Subcutaneous abdominal adipose tissue (tissue), 5 donors: ENCODE measurements at regions not wholly inside any gene's neighbourhood (a gene's known extent, or its start where the extent isn't known, plus 50 kb on each side); places are given as distances from the start of the nearest gene placed in this dataset.

Source experiments
- H3K27ac ChIP-seq: one replicate; pipeline ENCODE4 v1.7.0; 2013; ENCODE audit warnings: low read depth, mild to moderate bottlenecking, inconsistent platforms, low read length, moderate library complexity
- H3K27me3 ChIP-seq, 5 donors: one replicate each; pipeline ENCODE4 v1.7.0; 2013; ENCODE audit warnings: low read length in 5 of 5, inconsistent platforms in 1 of 5; ENCODE audit not compliant: control insufficient read depth in 5 of 5, insufficient read depth in 4 of 5
- H3K36me3 ChIP-seq, 5 donors: one replicate each; pipeline ENCODE4 v1.7.0; 2013; ENCODE audit warnings: low read length in 5 of 5; ENCODE audit not compliant: control insufficient read depth in 5 of 5, insufficient read depth in 5 of 5
- H3K4me1 ChIP-seq, 5 donors: one replicate each; pipeline ENCODE4 v1.7.0; 2013; ENCODE audit warnings: low read length in 5 of 5, mild to moderate bottlenecking in 3 of 5, moderate library complexity in 1 of 5; ENCODE audit not compliant: control insufficient read depth in 5 of 5, insufficient read depth in 5 of 5
- H3K4me3 ChIP-seq, 5 donors: one replicate each; pipeline ENCODE4 v1.7.0; 2013; ENCODE audit warnings: low read length in 5 of 5, low read depth in 1 of 5
- H3K9ac ChIP-seq, 5 donors: one replicate each; pipeline ENCODE4 v1.7.0; 2013; ENCODE audit warnings: low read length in 5 of 5, mild to moderate bottlenecking in 4 of 5, moderate library complexity in 3 of 5
- H3K9me3 ChIP-seq, 5 donors: one replicate each; pipeline ENCODE4 v1.7.0; 2013; ENCODE audit warnings: low read length in 5 of 5; ENCODE audit not compliant: control insufficient read depth in 5 of 5
- donor health status: healthy.
- donor health status: healthy.
- donor health status: healthy.
- donor health status: healthy.
- donor health status: healthy.

- H3K4me1 ChIP-seq: peaks cover 0 to 5% (median 0%) of the 10 kb centered on the region in 5 donors
- H3K27ac ChIP-seq: no peak overlapping the region
- H3K9me3 ChIP-seq: no peaks in the 10 kb centered on the region
- H3K27me3 ChIP-seq: no peaks in the 10 kb centered on the region
- no peak overlapping the region for H3K4me3 ChIP-seq
- H3K36me3 ChIP-seq: no peaks in the 10 kb centered on the region
- H3K9ac ChIP-seq: no peak overlapping the region
Measured at GRCh38 chr2:234773129-234773528, 178.7 kb upstream of the SH3BP4 start.

- Histone ChIP-seq H3K4me1 (peaks cover 0 to 5% (median 0%) of the 10 kb centered on the region in 5 donors), H3K9ac (no peak overlapping the region), H3K27me3 (no peaks in the 10 kb centered on the region), H3K4me3 (no peak overlapping the region), H3K36me3 (no peaks in the 10 kb centered on the region), H3K27ac (no peak overlapping the region), H3K9me3 (no peaks in the 10 kb centered on the region)
Measured at GRCh38 chr2:234772733-234773060, 179.1 kb upstream of the SH3BP4 start.

- Histone ChIP-seq H3K9me3 (no peaks in the 10 kb centered on the region), H3K9ac (no peak overlapping the region), H3K27ac (no peak overlapping the region), H3K36me3 (no peaks in the 10 kb centered on the region), H3K4me1 (peaks cover 0 to 5% (median 0%) of the 10 kb centered on the region in 5 donors), H3K4me3 (no peak overlapping the region), H3K27me3 (no peaks in the 10 kb centered on the region)
Measured at GRCh38 chr2:234771980-234772732, 179.7 kb upstream of the SH3BP4 start.

GRCh38 chr2:234771176-234771575, 180.6 kb upstream of the SH3BP4 start:
- Histone ChIP-seq H3K27me3 (no peaks in the 10 kb centered on the region), H3K4me1 (peaks cover 0 to 5% (median 0%) of the 10 kb centered on the region in 5 donors), H3K9me3 (no peaks in the 10 kb centered on the region), H3K4me3 (no peak overlapping the region), H3K9ac (no peak overlapping the region), H3K36me3 (no peaks in the 10 kb centered on the region), H3K27ac (no peak overlapping the region)

GRCh38 chr2:234770715-234771141, 181.1 kb upstream of the SH3BP4 start:
- no peak overlapping the region for H3K4me3 ChIP-seq
- H3K9me3 ChIP-seq: no peaks in the 10 kb centered on the region
- H3K9ac ChIP-seq: no peak overlapping the region
- no peak overlapping the region for H3K27ac ChIP-seq
- peaks cover 0 to 5% (median 0%) of the 10 kb centered on the region in 5 donors for H3K4me1 ChIP-seq
- H3K27me3 ChIP-seq: no peaks in the 10 kb centered on the region
- H3K36me3 ChIP-seq: no peaks in the 10 kb centered on the region

GRCh38 chr2:234770031-234770506, 181.7 kb upstream of the SH3BP4 start:
- no peak overlapping the region for H3K4me3 ChIP-seq
- H3K27me3 ChIP-seq: no peaks in the 10 kb centered on the region
- peaks cover 0 to 5% (median 0%) of the 10 kb centered on the region in 5 donors for H3K4me1 ChIP-seq
- no peak overlapping the region for H3K27ac ChIP-seq
- H3K9ac ChIP-seq: no peak overlapping the region
- H3K9me3 ChIP-seq: no peaks in the 10 kb centered on the region
- H3K36me3 ChIP-seq: no peaks in the 10 kb centered on the region

GRCh38 chr2:234768608-234769196, 183.1 kb upstream of the SH3BP4 start:
- H3K27me3 ChIP-seq: no peaks in the 10 kb centered on the region
- no peaks in the 10 kb centered on the region for H3K36me3 ChIP-seq
- H3K9ac ChIP-seq: no peak overlapping the region
- H3K9me3 ChIP-seq: no peaks in the 10 kb centered on the region
- H3K4me1 ChIP-seq: peaks cover 0 to 5% (median 0%) of the 10 kb centered on the region in 5 donors
- H3K4me3 ChIP-seq: no peak overlapping the region
- no peak overlapping the region for H3K27ac ChIP-seq

- peaks cover 0 to 6% (median 3%) of the 10 kb centered on the region in 5 donors for H3K9me3 ChIP-seq
- H3K27ac ChIP-seq: no peak overlapping the region
- no peak overlapping the region for H3K9ac ChIP-seq
- no peak overlapping the region for H3K4me3 ChIP-seq
- H3K4me1 ChIP-seq: peaks cover 0 to 5% (median 0%) of the 10 kb centered on the region in 5 donors
- no peaks in the 10 kb centered on the region for H3K36me3 ChIP-seq
- no peaks in the 10 kb centered on the region for H3K27me3 ChIP-seq
Measured at GRCh38 chr2:234765279-234765678, 186.5 kb upstream of the SH3BP4 start.

GRCh38 chr2:234764372-234764771, 187.4 kb upstream of the SH3BP4 start:
- Histone ChIP-seq H3K27ac (no peak overlapping the region), H3K36me3 (no peaks in the 10 kb centered on the region), H3K9ac (no peak overlapping the region), H3K4me1 (no peaks in the 10 kb centered on the region), H3K9me3 (peaks cover 0 to 12% (median 5%) of the 10 kb centered on the region in 5 donors), H3K4me3 (no peak overlapping the region), H3K27me3 (no peaks in the 10 kb centered on the region)

- no peaks in the 10 kb centered on the region for H3K36me3 ChIP-seq
- no peak overlapping the region for H3K9ac ChIP-seq
- peaks cover 0 to 12% (median 5%) of the 10 kb centered on the region in 5 donors for H3K9me3 ChIP-seq
- no peak overlapping the region for H3K4me3 ChIP-seq
- no peaks in the 10 kb centered on the region for H3K4me1 ChIP-seq
- H3K27ac ChIP-seq: no peak overlapping the region
- H3K27me3 ChIP-seq: no peaks in the 10 kb centered on the region
Measured at GRCh38 chr2:234763002-234763873, 188.6 kb upstream of the SH3BP4 start.
